ENCODE measurements at regions not wholly inside any gene's neighbourhood (a gene's known extent, or its start where the extent isn't known, plus 50 kb on each side); places are given as distances from the start of the nearest gene placed in this dataset.

DNA sequence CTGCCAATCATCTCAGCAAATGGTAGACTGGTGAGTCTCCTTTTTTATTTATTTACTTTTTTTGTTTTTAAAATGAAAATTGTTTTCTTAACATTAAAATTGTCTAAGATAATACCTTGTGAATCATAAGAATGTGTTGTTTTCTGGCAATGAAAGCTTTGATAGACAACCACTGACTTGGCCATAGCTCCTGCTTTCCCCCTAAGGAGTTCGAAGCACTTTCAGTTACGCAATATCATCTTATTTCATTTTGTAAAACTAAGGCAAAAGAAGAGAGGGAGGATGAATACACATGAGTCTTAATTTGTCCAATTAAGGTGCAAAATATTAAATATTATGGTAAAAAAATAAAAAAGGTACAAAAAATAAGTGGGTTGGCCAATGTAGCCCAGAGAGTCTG is 74.8 kb upstream of the PLCL2 start:
- no peaks in the 10 kb centered on the region; the same call in 1 of the 2 replicates for H3K9me2 ChIP-seq (ENCODE audit: insufficient read depth)
- CTCF ChIA-PET, result no interaction called here
- no peaks in the 10 kb centered on the region for H3K79me2 ChIP-seq (ENCODE audit: insufficient read depth, low read length)
- H4K20me1 ChIP-seq (ENCODE audit: insufficient read depth), result no peaks in the 10 kb centered on the region
- no peak overlapping the region for H3K4me2 ChIP-seq (ENCODE audit: low read length)
- no peak overlapping the region for H2AFZ ChIP-seq (ENCODE audit: low read depth, low read length, poor library complexity, severe bottlenecking)
- H3K9ac ChIP-seq (ENCODE audit: low read length), result no peak overlapping the region
- RAD21 ChIA-PET (ENCODE audit: low non-redundant PET in 1 of 2, low total read pairs in 2 of 2, uncharacterized antibody in 2 of 2, unreplicated experiment in 2 of 2), result no interaction called here
- POLR2A ChIA-PET, result no interaction called here
- H3K27me3 ChIP-seq (ENCODE audit: insufficient read depth, low read length), result peaks cover 6% of the 10 kb centered on the region; the same call in 1 of the 2 replicates
- H3K4me1 ChIP-seq (ENCODE audit: control insufficient read depth in 1 of 2, insufficient read depth in 2 of 2, low read length in 2 of 2), result no peaks in the 10 kb centered on the region
- TF ChIP-seq JUND (IDR thresholded peaks at IDR 0.05) (no peak), EZH2phosphoT487 (IDR thresholded peaks at IDR 0.05; ENCODE audit: borderline replicate concordance) (no peak), POLR2A (IDR thresholded peaks at IDR 0.05; ENCODE audit: borderline replicate concordance, extremely low read depth, insufficient read depth, insufficient read length) (no peak), SP1 (IDR thresholded peaks at IDR 0.05; ENCODE audit: low read depth) (no peak), RAD21 (IDR thresholded peaks at IDR 0.05; ENCODE audit: low read depth) (no peak), EZH2 (IDR thresholded peaks at IDR 0.05) (no peak), CEBPB (IDR thresholded peaks at IDR 0.05; ENCODE audit: low read depth) (no peak)
- TF ChIP-seq, protein P1, sequence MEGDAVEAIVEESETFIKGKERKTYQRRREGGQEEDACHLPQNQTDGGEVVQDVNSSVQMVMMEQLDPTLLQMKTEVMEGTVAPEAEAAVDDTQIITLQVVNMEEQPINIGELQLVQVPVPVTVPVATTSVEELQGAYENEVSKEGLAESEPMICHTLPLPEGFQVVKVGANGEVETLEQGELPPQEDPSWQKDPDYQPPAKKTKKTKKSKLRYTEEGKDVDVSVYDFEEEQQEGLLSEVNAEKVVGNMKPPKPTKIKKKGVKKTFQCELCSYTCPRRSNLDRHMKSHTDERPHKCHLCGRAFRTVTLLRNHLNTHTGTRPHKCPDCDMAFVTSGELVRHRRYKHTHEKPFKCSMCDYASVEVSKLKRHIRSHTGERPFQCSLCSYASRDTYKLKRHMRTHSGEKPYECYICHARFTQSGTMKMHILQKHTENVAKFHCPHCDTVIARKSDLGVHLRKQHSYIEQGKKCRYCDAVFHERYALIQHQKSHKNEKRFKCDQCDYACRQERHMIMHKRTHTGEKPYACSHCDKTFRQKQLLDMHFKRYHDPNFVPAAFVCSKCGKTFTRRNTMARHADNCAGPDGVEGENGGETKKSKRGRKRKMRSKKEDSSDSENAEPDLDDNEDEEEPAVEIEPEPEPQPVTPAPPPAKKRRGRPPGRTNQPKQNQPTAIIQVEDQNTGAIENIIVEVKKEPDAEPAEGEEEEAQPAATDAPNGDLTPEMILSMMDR (IDR thresholded peaks at IDR 0.05 in 2 of 3, conservative IDR thresholded peaks at IDR 0.05 in 1 of 3; ENCODE audit: borderline replicate concordance in 1 of 3, insufficient read depth in 1 of 3, low read depth in 2 of 3, low read length in 2 of 3), result no peak
- no peak for ATAC-seq
- no peaks in the 10 kb centered on the region for H3K36me3 ChIP-seq (ENCODE audit: control insufficient read depth in 1 of 2, insufficient read depth in 2 of 2, low read length in 2 of 2)
- no peaks in the 10 kb centered on the region for H3K9me3 ChIP-seq (ENCODE audit: control insufficient read depth in 1 of 2, insufficient read depth in 1 of 2, low read depth in 1 of 2, low read length in 2 of 2)
- BruUV-seq (replicated peaks), result no TSS peak
- intact Hi-C loops (cut with micrococcal nuclease), result no loop called here
- no peak overlapping the region for H3K4me3 ChIP-seq (replicated peaks in 1 of 2; ENCODE audit: low read depth in 1 of 2, low read length in 2 of 2)
- no peak for DNase-seq (ENCODE audit: low read depth, low spot score)
- H3K27ac ChIP-seq (ENCODE audit: low read depth, low read length), result no peak overlapping the region

DNA sequence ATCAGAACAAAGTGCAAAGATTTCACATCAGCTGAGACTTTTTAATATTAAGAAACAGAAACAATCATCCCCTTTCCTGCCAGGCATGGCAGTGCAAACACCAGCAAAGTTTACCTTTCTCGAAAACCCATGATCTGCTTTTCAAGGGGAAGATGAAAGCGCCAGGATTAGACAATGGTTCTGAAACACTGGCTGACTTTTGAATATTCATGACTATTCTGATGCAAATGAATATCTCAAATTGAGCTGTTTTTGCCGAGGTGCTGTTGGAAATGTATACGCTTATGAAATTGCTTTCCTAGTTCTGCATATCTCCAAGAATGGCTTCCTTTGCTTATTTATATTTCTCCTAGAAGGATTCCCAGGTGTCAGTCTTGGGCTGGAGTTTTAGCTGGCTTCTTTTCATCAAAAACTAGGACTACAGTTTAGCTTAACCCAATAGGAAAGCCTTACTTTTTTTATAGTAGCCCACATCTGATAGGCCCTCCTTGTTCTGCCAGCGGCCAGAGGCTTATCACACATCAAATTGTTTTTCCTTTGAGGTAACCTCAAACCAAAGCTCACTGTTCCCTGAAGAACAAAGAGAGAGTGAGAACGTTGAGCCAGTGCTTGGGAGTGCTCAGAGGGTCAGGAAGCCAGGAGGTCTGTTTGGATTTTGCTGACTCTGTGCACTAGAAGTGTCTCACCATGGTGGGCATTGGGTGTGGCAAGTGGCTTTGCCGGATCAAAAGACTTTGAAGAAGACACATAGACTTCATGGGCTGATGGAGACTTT is 74.0 kb upstream of the PLCL2 start:
- H3K27ac ChIP-seq (ENCODE audit: low read depth, low read length), result no peak overlapping the region
- no peaks in the 10 kb centered on the region for H3K79me2 ChIP-seq (ENCODE audit: insufficient read depth, low read length)
- intact Hi-C loops (cut with micrococcal nuclease), result no loop called here
- ChIA-PET POLR2A (no interaction called here), RAD21 (ENCODE audit: low non-redundant PET in 1 of 2, low total read pairs in 2 of 2, uncharacterized antibody in 2 of 2, unreplicated experiment in 2 of 2) (no interaction called here), CTCF (no interaction called here)
- no peaks in the 10 kb centered on the region for H3K4me1 ChIP-seq (ENCODE audit: control insufficient read depth in 1 of 2, insufficient read depth in 2 of 2, low read length in 2 of 2)
- H3K9me2 ChIP-seq (ENCODE audit: insufficient read depth), result no peaks in the 10 kb centered on the region; the same call in 1 of the 2 replicates
- BruUV-seq (replicated peaks), result no TSS peak
- no peaks in the 10 kb centered on the region for H3K9me3 ChIP-seq (ENCODE audit: control insufficient read depth in 1 of 2, insufficient read depth in 1 of 2, low read depth in 1 of 2, low read length in 2 of 2)
- no peak overlapping the region for H3K9ac ChIP-seq (ENCODE audit: low read length)
- H3K27me3 ChIP-seq (ENCODE audit: insufficient read depth, low read length), result peaks cover 6% of the 10 kb centered on the region; the same call in 1 of the 2 replicates
- no peak for ATAC-seq
- H4K20me1 ChIP-seq (ENCODE audit: insufficient read depth), result no peaks in the 10 kb centered on the region
- H3K4me2 ChIP-seq (ENCODE audit: low read length), result no peak overlapping the region
- no peak for DNase-seq (ENCODE audit: low read depth, low spot score)
- no peak overlapping the region for H2AFZ ChIP-seq (ENCODE audit: low read depth, low read length, poor library complexity, severe bottlenecking)
- no peaks in the 10 kb centered on the region for H3K36me3 ChIP-seq (ENCODE audit: control insufficient read depth in 1 of 2, insufficient read depth in 2 of 2, low read length in 2 of 2)
- H3K4me3 ChIP-seq (replicated peaks in 1 of 2; ENCODE audit: low read depth in 1 of 2, low read length in 2 of 2), result no peak overlapping the region
- TF ChIP-seq, protein P2, sequence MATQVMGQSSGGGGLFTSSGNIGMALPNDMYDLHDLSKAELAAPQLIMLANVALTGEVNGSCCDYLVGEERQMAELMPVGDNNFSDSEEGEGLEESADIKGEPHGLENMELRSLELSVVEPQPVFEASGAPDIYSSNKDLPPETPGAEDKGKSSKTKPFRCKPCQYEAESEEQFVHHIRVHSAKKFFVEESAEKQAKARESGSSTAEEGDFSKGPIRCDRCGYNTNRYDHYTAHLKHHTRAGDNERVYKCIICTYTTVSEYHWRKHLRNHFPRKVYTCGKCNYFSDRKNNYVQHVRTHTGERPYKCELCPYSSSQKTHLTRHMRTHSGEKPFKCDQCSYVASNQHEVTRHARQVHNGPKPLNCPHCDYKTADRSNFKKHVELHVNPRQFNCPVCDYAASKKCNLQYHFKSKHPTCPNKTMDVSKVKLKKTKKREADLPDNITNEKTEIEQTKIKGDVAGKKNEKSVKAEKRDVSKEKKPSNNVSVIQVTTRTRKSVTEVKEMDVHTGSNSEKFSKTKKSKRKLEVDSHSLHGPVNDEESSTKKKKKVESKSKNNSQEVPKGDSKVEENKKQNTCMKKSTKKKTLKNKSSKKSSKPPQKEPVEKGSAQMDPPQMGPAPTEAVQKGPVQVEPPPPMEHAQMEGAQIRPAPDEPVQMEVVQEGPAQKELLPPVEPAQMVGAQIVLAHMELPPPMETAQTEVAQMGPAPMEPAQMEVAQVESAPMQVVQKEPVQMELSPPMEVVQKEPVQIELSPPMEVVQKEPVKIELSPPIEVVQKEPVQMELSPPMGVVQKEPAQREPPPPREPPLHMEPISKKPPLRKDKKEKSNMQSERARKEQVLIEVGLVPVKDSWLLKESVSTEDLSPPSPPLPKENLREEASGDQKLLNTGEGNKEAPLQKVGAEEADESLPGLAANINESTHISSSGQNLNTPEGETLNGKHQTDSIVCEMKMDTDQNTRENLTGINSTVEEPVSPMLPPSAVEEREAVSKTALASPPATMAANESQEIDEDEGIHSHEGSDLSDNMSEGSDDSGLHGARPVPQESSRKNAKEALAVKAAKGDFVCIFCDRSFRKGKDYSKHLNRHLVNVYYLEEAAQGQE (IDR thresholded peaks at IDR 0.05; ENCODE audit: low read depth), result no peak
- TF ChIP-seq, protein P3, sequence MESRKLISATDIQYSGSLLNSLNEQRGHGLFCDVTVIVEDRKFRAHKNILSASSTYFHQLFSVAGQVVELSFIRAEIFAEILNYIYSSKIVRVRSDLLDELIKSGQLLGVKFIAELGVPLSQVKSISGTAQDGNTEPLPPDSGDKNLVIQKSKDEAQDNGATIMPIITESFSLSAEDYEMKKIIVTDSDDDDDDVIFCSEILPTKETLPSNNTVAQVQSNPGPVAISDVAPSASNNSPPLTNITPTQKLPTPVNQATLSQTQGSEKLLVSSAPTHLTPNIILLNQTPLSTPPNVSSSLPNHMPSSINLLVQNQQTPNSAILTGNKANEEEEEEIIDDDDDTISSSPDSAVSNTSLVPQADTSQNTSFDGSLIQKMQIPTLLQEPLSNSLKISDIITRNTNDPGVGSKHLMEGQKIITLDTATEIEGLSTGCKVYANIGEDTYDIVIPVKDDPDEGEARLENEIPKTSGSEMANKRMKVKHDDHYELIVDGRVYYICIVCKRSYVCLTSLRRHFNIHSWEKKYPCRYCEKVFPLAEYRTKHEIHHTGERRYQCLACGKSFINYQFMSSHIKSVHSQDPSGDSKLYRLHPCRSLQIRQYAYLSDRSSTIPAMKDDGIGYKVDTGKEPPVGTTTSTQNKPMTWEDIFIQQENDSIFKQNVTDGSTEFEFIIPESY (IDR thresholded peaks at IDR 0.05; ENCODE audit: extremely low read depth, insufficient replicate concordance, low read length), result no peak
- no peak for TF ChIP-seq RAD21 (IDR thresholded peaks at IDR 0.05; ENCODE audit: low read depth)
- TF ChIP-seq POLR2AphosphoS5 (IDR thresholded peaks at IDR 0.05; ENCODE audit: low read depth, low read length), result no peak
- TF ChIP-seq, protein P4, sequence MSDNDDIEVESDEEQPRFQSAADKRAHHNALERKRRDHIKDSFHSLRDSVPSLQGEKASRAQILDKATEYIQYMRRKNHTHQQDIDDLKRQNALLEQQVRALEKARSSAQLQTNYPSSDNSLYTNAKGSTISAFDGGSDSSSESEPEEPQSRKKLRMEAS (IDR thresholded peaks at IDR 0.05), result no peak

Measured in HCT116 (cell line).